Testis (tissue), 2 donors: ENCODE measurements at regions not wholly inside any gene's neighbourhood (a gene's known extent, or its start where the extent isn't known, plus 50 kb on each side); places are given as distances from the start of the nearest gene placed in this dataset.

ENCODE experiments used
- POLR2A ChIP-seq: fragments of 450-650 bp; IDR thresholded peaks from one replicate; pipeline ENCODE4 v1.6.1; 2017; ENCODE audit warnings: antibody characterized with exemption, mild to moderate bottlenecking, moderate library complexity
- TF ChIP-seq, protein P1 (sequence below), 3 experiments: fragments of 450-650 bp in 2 of 3; fragments of 200-600 bp in 1 of 3; sonication (generic) in 1 of 3; IDR thresholded peaks; one replicate each; pipeline ENCODE4 v1.5.1; 2016 to 2019; ENCODE audit warnings: antibody characterized with exemption in 3 of 3, mild to moderate bottlenecking in 2 of 3, moderate library complexity in 1 of 3

DNA sequence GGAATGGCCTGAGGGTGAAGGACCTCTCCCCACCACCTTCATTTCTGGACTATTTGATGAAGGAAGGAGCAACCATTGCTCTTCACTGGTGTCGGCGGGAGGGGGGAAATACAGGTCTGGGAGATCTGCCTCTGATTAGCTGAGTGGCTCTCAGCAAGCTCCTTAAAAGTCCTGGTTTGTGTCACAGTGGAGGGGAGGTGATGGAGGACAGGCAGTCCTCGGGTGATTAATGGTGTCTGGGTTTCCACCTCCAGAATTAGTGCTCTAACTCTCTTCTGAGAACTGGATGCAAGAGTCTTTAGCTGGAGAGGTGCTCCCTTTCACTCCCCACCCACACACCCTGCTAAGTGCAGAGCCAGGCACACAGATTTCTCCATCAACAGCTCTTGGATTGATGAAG lies 83.2 kb downstream of the TTC32 start:
- no peak for TF ChIP-seq POLR2A
- TF ChIP-seq, protein P1, sequence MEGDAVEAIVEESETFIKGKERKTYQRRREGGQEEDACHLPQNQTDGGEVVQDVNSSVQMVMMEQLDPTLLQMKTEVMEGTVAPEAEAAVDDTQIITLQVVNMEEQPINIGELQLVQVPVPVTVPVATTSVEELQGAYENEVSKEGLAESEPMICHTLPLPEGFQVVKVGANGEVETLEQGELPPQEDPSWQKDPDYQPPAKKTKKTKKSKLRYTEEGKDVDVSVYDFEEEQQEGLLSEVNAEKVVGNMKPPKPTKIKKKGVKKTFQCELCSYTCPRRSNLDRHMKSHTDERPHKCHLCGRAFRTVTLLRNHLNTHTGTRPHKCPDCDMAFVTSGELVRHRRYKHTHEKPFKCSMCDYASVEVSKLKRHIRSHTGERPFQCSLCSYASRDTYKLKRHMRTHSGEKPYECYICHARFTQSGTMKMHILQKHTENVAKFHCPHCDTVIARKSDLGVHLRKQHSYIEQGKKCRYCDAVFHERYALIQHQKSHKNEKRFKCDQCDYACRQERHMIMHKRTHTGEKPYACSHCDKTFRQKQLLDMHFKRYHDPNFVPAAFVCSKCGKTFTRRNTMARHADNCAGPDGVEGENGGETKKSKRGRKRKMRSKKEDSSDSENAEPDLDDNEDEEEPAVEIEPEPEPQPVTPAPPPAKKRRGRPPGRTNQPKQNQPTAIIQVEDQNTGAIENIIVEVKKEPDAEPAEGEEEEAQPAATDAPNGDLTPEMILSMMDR (IDR thresholded peaks at IDR 0.05), result no peak
